Epithelial cell of proximal tubule (primary cell): ENCODE measurements at regions not wholly inside any gene's neighbourhood (a gene's known extent, or its start where the extent isn't known, plus 50 kb on each side); places are given as distances from the start of the nearest gene placed in this dataset.
A peak's percentile ranks its signal among the peaks of the same experiment; 100 is the strongest.

Source experiments
- DNase-seq: peaks from one replicate; pipeline ENCODE4 v3.0.0-alpha.2; 2011; ENCODE audit warnings: low read depth
- H3K4me3 ChIP-seq: 2 replicates; pipeline ENCODE4 v1.5.1; 2011; ENCODE audit warnings: low read depth, mild to moderate bottlenecking, low read length
- TF ChIP-seq, protein P1 (sequence below): conservative IDR thresholded peaks from 2 replicates; pipeline ENCODE4 v1.5.1; 2012; ENCODE audit warnings: low read depth, mild to moderate bottlenecking, low read length

DNA sequence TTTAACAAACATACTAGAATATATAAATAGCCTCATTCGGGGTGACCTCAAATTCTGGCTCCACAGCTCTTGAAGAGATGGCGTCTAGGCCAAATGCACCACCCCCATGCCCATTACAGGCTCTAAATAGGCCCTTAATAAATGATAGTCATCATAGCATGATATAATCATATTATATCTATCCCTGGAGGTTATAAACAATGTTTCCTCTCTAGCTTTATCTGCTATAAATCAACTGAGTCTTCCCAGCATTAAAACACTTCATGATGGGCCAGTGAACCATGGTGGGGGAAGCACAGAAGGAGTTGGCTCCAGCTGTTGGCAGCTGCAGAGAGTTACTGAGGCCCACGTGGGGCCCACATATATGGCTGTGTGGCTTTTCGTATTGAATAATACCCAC is 214.9 kb upstream of the MPHOSPH6 start:
- DNase-seq = no peak
- H3K4me3 ChIP-seq = no peak overlapping the region
- TF ChIP-seq, protein P1, sequence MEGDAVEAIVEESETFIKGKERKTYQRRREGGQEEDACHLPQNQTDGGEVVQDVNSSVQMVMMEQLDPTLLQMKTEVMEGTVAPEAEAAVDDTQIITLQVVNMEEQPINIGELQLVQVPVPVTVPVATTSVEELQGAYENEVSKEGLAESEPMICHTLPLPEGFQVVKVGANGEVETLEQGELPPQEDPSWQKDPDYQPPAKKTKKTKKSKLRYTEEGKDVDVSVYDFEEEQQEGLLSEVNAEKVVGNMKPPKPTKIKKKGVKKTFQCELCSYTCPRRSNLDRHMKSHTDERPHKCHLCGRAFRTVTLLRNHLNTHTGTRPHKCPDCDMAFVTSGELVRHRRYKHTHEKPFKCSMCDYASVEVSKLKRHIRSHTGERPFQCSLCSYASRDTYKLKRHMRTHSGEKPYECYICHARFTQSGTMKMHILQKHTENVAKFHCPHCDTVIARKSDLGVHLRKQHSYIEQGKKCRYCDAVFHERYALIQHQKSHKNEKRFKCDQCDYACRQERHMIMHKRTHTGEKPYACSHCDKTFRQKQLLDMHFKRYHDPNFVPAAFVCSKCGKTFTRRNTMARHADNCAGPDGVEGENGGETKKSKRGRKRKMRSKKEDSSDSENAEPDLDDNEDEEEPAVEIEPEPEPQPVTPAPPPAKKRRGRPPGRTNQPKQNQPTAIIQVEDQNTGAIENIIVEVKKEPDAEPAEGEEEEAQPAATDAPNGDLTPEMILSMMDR = no peak

DNA sequence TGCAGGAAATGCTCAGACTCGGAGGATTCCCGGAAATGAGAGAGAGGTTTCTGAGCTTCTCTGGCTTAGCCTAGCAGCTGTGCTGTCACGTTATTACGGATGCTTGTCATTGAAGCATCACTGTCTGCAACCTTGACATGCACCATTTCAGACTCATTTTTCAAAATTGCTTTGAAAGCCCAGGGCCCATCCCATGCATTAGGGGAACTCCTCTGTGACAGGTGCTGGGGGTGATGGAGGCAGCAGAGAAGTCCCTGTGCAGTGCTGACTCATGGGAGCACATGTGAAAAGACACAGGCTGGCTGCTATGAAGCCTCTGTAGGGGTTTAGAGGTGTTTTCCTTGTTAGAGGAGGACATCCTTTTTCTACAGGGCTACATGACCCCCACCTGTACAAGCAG is 214.0 kb upstream of the MPHOSPH6 start:
- TF ChIP-seq, protein P1 = no peak
- H3K4me3 ChIP-seq = no peak overlapping the region
- no peak for DNase-seq

DNA sequence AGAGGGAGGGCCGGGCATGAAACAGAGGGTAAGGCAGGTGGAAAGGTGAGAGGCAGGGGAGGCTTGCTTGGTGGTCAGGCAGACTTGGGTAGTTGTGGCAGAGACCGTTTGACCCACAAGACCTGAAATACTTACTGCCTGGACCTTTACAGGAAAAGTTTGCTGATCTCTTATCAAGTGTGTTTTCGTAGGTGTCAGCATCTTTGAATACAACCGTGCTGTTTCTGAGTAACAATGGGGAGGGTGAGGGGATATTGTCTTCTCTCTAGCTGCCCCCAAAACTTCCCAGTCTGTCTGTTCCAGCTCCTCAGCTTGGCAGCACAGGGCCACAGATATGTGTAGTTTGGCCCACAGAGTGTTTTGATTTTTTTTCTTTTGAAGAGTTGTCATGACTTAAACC is 212.5 kb upstream of the MPHOSPH6 start:
- DNase-seq = no peak
- TF ChIP-seq, protein P1 = no peak
- no peak overlapping the region for H3K4me3 ChIP-seq

DNA sequence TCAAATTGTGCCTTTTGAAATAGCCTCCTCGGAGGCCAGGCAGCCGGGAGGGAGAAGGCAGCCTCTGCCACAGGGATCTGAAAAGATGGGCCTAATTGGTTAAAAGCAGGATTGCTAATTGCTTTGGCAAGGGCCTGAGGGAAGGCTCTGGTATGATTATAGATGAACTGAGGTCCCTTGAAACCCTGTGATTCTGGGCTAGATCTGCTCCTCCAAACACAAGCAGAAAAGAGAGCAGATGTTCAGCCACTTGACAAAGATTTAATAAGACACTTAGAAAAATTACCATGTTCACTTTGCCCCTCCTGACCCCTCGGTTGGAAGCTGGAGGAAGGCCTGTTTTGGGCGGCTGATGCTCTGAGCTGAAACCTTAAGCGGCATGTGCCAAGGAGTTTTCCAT is 209.5 kb upstream of the MPHOSPH6 start:
- no peak for DNase-seq
- TF ChIP-seq, protein P1 = no peak
- H3K4me3 ChIP-seq = no peak overlapping the region

DNA sequence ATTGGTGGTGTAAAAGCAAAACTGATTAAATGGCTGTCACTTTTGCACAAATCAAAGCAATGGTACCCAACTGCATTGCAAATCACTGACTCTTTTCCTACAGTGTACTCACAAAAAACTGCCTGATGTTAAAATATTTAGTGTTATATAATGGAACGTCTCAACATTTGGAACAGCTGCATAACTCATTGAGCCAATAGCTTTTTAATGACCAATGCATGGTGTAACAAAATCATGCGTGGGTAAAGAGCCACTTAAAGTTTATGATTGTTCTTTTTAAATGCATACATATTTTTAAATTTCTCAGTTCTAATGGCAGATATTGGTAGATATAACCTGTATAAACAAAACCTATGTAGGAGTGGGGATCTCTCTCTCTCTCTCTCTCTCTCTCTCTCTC is 204.0 kb upstream of the MPHOSPH6 start:
- DNase-seq = no peak
- TF ChIP-seq, protein P1 = no peak
- no peak overlapping the region for H3K4me3 ChIP-seq

DNA sequence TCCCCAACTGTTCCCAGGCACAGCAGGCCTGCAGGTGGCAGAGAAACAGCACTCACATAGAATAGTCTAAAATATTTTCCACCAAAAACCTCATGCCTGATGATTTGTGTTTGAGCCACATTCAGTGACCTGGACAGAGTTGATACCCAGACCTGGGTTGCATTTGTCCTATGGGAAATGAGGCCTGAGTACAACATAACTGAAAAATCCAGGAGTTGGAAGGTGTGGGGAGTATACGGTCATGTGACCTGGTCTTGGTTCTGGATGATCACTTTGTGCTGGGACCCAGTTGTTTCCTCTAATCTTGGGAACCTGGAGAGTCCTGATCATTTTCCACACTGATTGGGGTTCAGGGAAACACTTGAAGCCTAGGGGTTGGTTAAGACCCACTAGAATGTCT is 200.3 kb upstream of the MPHOSPH6 start:
- DNase-seq = no peak
- TF ChIP-seq, protein P1 = no peak

DNA sequence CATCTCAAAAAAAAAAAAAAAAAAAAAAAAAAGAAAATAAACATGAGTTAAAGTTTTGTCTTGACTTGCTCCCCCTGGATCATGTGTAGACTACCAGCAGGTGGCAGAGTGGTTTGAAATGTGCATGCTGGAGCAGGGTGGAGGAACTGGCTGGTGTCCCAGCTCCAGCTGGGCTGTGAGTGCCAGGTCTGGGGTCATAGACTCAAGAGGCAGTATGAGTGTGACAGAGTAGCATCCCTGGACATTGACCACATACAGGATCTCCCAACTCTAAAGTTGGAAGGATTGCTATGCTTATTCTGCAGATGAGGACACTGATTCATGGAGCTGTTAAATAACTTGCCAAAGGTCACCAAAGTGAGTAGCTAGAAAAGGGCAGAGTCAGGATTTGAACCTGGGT is 198.0 kb upstream of the MPHOSPH6 start:
- no peak overlapping the region for H3K4me3 ChIP-seq
- DNase-seq = no peak
- TF ChIP-seq, protein P1 = peak; percentile 38

More for the DNA sequence above, 200.3 kb upstream of the MPHOSPH6 start:
- no peak overlapping the region for H3K4me3 ChIP-seq
